ENCODE measurements at regions not wholly inside any gene's neighbourhood (a gene's known extent, or its start where the extent isn't known, plus 50 kb on each side); places are given as distances from the start of the nearest gene placed in this dataset.
"Not testable (repeated sequence)": the region's sequence is repeated elsewhere in the genome, so short reads cannot be mapped to it uniquely, and the experiment has no call there.

DNA sequence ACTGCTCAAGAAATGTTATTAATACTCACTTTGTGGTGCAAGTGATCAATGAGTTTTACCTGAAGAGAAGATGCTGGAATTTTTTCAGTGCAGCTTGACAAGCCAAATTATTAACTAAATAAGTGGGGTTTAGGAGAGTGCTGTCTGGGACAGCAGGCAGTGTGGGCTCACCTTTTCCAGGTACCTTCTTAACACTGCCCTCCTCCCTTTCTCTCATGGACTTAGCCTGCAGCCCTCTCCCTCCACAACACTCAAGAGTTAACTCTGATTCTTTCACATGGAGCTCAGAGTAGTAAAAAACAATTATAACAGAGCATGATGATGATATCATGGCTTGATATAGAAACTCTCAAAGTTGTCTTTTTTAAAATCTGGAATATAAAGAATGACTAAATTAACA, 404.8 kb upstream of the SLC30A5 start:
- in situ Hi-C loops (cut with MboI; ENCODE audit: low sequenced_read_pairs, unreplicated experiment): no loop called here
- DNase-seq (ENCODE audit: low spot score): no peak
- TF ChIP-seq, protein P1, sequence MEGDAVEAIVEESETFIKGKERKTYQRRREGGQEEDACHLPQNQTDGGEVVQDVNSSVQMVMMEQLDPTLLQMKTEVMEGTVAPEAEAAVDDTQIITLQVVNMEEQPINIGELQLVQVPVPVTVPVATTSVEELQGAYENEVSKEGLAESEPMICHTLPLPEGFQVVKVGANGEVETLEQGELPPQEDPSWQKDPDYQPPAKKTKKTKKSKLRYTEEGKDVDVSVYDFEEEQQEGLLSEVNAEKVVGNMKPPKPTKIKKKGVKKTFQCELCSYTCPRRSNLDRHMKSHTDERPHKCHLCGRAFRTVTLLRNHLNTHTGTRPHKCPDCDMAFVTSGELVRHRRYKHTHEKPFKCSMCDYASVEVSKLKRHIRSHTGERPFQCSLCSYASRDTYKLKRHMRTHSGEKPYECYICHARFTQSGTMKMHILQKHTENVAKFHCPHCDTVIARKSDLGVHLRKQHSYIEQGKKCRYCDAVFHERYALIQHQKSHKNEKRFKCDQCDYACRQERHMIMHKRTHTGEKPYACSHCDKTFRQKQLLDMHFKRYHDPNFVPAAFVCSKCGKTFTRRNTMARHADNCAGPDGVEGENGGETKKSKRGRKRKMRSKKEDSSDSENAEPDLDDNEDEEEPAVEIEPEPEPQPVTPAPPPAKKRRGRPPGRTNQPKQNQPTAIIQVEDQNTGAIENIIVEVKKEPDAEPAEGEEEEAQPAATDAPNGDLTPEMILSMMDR (IDR thresholded peaks at IDR 0.05; ENCODE audit: borderline replicate concordance, control extremely low read depth, extremely low read depth, insufficient read depth, missing control alignments): no peak

DNA sequence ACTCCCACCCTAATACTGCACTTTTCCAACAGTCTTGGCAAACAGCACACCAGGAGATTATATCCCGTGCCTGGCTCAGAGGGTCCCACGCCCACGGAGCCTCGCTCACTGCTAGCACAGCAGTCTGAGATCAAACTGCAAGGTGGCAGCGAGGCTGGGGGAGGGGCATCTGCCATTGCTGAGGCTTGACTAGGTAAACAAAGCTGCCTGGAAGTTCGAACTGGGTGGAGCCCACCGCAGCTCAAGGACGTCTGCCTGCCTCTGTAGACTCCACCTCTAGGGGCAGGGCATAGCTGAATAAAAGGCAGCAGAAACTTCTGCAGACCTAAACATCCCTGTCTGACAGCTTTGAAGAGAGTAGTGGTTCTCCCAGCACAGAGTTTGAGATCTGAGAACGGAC, 401.9 kb upstream of the SLC30A5 start:
- in situ Hi-C loops (cut with MboI; ENCODE audit: low sequenced_read_pairs, unreplicated experiment); DNase-seq (ENCODE audit: low spot score): not testable (repeated sequence)

DNA sequence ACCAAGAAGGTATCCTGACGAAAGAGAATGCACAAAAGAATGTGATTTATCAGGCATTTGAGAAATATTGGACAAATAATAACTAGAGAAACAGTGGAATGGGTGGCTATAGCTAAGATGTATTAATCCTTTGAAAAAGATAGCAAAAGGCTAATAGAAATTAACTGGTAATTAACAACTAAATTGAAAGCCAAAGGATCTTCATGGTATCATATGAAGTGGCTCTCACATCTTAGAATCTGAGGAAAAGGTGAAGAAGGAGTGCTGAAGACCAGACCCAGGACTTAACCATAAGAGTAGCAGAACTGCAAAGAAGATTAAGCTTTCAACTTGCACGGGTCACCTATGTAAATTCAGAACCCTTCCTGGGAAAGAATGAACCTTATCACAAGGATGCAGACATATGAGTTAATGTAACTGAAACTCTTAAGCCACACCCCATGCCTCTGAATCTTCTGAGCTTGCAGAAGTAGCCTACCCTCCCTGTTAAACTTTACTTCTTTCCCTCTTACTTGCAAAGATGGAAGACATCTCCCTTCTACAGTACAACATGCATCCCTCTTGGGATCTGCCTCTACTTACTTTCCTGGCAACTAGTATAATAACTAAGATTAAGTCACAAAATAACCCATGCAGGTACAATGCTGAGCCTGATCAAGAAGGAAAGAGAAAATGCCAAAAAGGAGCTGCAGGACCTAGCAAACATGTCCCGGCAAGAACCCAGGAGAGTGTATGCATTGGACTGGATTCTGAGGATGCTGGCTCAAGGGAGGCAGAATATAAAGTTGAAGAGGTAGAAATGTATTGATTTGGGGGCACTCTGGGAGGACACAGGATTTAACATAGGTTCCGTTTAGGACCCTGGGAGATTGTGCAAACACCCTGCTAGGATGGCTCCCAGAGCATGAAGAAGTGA, 395.5 kb upstream of the SLC30A5 start:
- TF ChIP-seq, protein P1 (IDR thresholded peaks at IDR 0.05; ENCODE audit: borderline replicate concordance, control extremely low read depth, extremely low read depth, insufficient read depth, missing control alignments): no peak
- in situ Hi-C loops (cut with MboI; ENCODE audit: low sequenced_read_pairs, unreplicated experiment): no loop called here
- DNase-seq (ENCODE audit: low spot score): no peak

DNA sequence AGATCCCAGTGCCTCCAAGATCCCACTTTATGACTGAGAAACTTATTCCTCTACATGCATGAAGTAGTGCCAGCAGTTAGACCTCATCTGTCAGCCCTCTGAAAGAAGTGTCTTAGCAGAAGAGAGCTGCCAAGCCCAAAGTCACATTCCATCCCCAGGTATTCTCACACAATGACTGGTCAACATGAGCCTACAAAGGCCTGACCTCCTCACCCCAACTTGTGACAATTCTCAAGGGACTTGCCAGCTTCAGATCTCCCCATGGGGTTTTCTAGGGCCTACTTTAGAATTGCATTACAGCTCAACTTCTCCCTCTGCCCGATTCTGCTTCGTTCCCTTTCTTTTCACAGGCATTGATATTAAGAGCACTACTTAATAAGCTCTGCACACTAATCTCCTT, 393.8 kb upstream of the SLC30A5 start:
- in situ Hi-C loops (cut with MboI; ENCODE audit: low sequenced_read_pairs, unreplicated experiment): no loop called here
- TF ChIP-seq, protein P1 (IDR thresholded peaks at IDR 0.05; ENCODE audit: borderline replicate concordance, control extremely low read depth, extremely low read depth, insufficient read depth, missing control alignments): no peak
- no peak for DNase-seq (ENCODE audit: low spot score)

DNA sequence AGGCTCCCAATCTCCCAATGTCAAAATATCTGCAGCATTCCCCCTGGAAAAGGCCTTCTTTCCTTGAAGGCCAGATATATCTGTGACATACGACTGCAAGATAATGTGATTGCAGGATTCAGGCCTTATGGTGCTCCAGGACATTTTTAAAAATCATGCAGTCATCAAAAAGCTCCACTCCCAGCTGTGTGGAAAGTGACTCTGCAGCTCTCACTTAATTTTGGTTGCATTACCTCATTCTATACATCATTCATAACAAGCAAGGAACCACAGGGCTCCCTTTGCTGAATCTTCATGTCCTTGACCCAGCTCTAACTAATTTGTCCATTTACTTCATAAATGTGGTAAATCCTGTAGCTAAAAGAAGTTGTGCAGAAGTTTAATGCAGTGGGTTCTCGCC, 386.2 kb upstream of the SLC30A5 start:
- TF ChIP-seq, protein P1 (IDR thresholded peaks at IDR 0.05; ENCODE audit: borderline replicate concordance, control extremely low read depth, extremely low read depth, insufficient read depth, missing control alignments): no peak
- in situ Hi-C loops (cut with MboI; ENCODE audit: low sequenced_read_pairs, unreplicated experiment): no loop called here
- no peak for DNase-seq (ENCODE audit: low spot score)

DNA sequence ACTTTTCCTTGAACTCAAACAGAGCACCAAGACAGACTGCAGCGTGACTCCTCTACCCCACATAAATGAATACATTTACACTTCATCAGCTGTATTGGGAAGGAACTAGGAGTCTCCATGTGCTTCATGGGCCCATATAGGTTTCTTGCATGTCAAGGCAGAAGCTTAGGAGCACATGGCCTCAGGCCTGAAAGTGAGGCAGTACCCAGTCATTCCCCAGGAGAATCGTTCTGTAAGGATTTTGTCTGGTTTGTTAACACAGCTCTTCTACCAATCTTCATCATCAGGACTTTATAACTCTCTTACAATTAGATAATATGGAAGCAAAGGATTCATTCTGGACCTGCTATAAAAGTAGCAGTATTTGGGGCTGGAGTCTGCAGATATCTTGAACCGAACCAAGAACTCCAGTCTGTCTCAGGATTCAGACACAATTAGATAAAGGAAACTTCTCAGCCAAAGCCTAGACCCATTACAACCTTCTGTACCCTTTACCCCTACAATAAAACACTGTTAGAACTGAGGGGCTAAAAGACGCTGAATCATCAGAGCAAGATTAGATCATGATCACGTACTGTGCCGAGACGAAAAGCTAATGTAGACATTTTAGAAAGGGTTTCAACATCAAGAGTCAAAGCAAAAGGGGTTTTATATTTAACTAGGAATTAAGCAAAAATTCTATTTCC, 385.5 kb upstream of the SLC30A5 start:
- no peak for DNase-seq (ENCODE audit: low spot score)
- in situ Hi-C loops (cut with MboI; ENCODE audit: low sequenced_read_pairs, unreplicated experiment): no loop called here
- TF ChIP-seq, protein P1 (IDR thresholded peaks at IDR 0.05; ENCODE audit: borderline replicate concordance, control extremely low read depth, extremely low read depth, insufficient read depth, missing control alignments): no peak

DNA sequence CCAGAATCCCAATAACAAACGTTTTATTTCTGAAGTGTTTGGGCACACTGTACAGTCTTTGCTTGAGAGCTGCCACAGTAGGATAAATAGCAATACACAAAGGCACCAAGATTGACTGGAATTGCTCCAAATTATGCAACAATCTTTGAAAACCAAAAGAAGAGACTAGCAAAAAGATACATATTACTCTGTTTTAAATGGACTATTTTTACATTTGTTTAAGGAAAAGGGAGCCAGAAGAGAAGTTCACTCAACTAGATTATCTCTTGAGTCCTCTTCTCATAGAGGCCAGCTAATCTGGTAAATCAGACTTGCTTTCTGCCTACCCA, 385.0 kb upstream of the SLC30A5 start:
- no peak for DNase-seq (ENCODE audit: low spot score)
- in situ Hi-C loops (cut with MboI; ENCODE audit: low sequenced_read_pairs, unreplicated experiment): no loop called here
- TF ChIP-seq, protein P1 (IDR thresholded peaks at IDR 0.05; ENCODE audit: borderline replicate concordance, control extremely low read depth, extremely low read depth, insufficient read depth, missing control alignments): no peak

Data from GM13976 (cell line).